Medulla oblongata (tissue), 1 donor: ENCODE measurements at regions not wholly inside any gene's neighbourhood (a gene's known extent, or its start where the extent isn't known, plus 50 kb on each side); places are given as distances from the start of the nearest gene placed in this dataset.
A peak's percentile ranks its signal among the peaks of the same experiment; 100 is the strongest.

Source experiments
- DNase-seq: peaks from one replicate; pipeline ENCODE4 v3.0.0-alpha.2; 2015; ENCODE audit errors: extremely low spot score

DNA sequence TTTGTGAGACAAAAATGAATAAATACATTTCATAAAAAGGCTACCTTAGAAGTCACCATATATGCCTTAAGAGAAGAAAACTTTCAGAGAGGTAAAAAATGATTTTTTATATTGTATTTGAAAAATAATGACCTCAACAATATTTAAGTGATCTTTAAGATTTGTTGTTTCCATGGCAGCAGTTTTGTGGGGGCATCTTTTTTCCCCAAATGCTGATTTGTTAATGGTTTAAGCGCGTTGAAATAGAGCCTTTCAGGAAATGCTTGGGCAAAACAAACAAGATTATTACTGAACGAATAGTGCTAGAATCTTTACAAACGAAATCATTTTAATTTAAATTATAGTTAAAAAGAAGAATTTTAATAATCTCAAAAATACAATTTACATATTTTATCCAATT lies 103.1 kb upstream of the MYO16 start:
- DNase-seq = no peak

DNA sequence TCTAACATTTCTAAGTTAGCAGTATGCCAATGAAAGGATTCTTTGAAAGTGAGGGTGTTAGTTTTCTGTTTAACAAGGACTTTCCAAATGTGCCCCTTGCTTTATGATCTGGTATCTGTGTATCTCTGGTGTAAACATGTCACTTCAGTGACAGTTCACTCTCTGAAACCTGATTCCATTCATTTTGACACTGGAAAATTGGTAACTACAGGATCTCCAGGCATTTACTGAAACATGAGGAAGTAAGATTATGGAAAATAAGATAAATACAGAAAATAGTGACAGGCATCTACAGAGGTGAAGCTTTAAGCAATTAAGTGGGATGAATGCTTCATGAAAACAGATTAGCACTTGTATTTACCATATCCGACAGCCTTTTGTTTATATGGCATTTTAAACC lies 101.6 kb upstream of the MYO16 start:
- DNase-seq = no peak

DNA sequence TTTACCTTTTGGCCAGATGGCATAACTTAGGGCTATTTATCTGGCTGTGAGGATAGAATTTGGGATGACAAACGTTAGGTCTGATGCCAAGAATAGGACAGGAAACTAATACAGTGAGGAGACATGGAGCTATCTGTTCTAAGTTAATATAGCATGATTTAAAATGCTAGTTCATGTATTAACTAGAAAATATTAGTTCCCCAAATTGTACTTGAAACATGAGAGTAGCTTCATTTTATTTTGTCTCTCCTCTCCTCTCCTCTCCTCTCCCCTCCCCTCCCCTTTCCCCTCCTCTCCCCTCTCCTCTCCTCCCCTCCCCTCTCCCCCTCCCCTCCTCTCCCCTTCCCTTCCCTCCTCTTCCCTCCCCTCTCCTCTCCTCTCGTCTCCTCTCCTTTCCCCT lies 101.1 kb upstream of the MYO16 start:
- DNase-seq = no peak

DNA sequence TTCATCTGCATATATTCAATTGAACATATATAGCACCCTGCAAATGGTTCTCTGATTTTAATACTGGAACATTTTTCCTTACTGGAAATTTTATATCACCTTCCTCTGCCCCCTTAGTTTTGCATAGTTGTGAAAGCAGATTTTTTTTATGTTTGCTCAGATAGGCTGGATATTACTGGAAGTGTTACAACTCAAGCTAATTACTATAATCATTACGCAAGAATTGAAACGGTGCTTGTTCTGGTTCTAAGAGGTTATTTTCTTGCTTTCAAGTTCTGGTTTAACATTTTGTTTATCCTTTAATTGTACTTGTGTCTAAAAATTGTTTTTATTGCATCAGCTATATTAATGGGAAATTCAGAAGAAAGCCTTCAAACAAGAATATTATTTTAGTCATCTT lies 95.6 kb upstream of the MYO16 start:
- no peak for DNase-seq

DNA sequence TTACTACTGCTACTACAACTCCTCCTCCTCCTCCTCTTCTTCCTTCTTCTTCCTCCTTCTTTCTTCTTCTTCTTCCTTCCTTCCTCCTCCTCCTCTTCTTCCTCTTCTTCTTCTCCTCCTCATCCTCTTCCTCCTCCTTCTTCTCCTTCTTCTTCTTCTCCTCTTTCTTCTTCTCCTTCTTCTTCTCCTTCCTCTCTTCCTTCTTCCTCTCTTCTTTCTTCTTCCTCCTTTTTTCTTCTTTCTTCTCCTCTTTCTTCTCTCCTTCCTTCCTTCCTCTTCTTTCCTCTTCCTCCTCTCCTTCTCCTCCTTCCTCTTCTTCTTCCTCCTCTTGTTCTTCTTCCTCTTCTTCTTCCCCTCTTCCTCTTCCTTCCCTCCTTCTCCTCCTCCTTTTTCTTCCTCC lies 94.7 kb upstream of the MYO16 start:
- DNase-seq = no peak

DNA sequence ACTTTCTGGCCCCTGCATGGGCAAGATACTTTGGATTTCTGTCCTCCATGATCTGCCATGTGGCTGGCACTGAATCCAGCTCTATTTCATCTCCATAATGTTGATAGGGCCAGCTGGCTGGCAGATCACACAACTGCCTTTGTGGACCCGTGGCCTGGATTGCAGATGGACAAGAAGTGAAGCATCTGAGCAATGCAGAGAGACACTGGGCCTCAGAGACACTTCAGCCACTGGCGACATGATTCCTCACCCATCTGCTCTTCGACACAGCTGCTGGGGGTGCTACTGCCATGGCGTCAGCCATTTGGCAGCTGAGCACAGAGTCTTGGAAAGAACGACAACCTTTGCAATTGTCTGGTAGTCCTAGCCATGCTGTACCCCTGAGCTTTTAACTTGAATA lies 79.5 kb upstream of the MYO16 start:
- DNase-seq = peak; percentile 14

DNA sequence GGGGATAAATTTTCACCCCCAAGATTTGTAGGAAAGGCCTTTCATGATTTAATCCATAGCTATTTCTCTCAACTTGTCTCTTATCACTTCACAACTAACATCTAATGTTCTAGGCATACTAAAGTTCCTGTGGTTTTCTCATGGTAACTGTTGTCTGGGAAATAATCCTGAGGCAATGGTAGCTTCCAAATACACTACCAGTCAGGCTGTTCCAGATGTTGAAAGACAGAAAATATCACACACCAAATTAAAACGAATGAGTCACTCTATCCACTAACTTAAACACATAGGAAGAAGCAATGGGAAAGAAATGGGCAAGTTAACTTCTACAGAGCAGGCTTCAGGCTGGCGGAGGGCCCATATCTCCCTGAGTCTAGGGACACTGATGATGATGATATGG lies 77.7 kb upstream of the MYO16 start:
- DNase-seq = no peak

DNA sequence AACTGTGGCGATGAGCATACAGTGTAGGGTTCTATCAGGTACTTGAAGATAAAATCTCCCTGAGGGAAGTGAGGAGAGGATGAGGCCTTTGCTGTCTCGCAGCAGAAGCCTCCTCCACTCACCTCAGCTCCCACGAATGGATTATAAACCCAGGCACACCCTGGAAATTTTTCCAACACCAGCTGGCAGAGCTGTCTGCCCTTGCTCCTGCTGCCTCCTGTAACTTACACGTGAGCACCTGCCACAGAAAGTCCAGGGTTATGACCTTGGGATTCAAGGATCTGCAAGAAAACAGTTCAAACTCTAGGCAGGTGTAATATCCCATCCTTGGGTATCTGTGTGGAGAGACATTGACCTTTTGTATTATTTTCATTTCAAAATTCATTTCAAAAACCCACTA lies 70.9 kb upstream of the MYO16 start:
- no peak for DNase-seq

DNA sequence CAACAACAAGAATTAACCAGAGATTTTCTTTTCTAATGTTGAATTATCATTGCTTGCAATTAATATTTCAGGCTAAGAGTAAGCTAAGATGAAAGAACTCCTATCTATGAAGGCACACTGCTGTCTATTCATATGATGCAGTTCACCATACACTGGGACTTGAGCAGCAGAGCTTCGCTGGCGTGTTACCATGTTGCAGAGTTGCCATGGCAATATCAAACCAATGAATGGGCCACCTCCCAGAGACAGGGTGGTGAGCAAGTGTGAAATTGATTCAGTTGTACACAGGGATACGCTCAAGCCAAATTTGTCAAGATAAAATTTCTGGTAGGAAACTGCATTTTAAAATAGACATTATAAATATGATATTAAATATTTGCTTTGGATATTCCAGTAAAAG lies 69.3 kb upstream of the MYO16 start:
- DNase-seq = peak; percentile 26

DNA sequence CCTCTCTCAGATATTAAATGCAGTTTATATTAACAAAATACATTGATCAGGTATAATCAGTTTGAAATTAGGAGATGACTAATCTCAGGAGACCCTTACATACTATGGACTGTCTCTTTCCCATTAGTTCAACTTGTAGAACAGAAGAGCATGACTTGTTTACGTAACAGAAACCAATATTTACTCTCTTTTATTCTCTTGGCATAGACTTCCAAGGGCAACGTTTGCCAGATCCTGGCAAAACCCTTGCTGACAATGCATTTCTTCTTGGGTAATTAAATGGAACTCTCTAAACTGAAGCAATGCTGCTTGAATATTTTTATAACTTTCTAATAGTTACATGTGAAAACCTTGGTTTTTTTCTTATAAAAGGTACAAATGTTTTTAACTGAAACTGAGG lies 68.3 kb upstream of the MYO16 start:
- DNase-seq = peak; percentile 30

DNA sequence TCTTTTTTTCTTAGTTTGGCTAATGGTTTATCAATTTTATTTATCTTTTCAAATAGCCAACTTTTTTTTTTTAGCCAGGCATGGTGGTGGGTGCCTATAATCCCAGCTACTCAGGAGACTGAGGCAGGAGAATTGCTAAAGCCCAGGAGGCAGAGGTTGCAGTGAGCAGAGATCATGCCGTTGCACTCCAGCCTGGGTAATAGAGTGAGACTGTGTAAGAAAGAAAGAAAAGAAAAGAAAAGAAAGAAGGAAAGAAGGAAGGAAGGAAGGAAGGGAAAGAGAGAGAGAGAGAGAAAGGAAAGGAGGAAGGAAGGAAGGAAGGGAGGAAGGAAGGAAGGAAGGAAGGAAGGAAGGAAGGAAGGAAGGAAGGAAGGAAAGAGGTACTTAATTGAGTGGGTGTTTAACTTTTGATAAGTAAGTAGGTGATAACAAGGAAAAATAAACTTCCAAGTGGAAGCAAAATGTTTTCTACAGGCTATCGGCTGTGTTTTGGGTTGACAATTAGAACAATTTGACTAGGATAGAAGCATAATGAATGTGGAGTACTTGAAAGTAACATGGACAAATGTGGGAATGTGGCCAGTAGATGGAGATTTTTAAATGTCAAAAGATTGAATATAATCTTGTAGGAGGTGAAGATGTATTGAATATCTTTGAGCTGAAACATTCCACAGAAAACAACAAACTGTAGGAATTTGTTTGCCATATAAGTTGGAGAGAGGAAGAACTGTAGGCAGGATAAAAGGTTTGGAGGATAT lies 62.8 kb upstream of the MYO16 start:
- no peak for DNase-seq

DNA sequence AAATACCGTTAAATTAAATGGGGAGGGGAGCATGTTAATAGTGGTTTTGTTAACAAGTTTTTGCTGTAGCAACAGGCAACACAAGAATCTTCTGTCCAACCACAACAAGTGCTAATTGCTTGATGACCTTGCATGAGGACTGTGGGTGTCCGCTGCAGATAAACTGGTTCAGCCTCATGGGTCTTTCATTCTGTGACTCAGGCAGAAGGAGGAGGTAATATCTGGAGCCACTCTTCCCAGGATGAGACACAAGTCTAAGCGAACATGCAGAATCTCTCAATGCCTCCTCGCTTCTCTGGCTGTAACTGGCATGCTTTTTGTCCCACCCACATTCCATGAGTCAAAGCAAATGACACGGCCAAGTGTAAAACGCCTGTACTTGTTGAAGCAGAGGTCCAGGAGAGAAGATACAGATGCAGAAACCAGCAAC lies 56.6 kb upstream of the MYO16 start:
- DNase-seq = no peak

DNA sequence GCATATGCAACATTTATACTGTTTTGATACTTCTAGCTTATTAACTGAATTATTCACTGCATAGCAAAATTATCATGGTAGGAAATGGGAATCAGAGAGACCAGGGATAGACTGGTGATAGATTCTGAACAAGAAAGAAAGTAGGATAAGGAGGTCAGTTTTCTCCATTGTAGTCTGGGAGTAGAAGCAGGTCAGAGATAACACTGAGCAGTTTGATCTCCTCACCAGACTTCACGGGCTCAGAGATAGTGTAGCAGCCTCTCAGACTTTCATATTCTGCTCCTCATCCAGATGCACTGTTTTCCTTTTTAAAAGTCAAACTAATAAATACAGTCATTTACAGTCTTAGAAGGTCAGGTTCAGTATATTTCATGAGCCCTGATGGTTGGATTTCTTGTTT lies 56.0 kb upstream of the MYO16 start:
- DNase-seq = no peak

DNA sequence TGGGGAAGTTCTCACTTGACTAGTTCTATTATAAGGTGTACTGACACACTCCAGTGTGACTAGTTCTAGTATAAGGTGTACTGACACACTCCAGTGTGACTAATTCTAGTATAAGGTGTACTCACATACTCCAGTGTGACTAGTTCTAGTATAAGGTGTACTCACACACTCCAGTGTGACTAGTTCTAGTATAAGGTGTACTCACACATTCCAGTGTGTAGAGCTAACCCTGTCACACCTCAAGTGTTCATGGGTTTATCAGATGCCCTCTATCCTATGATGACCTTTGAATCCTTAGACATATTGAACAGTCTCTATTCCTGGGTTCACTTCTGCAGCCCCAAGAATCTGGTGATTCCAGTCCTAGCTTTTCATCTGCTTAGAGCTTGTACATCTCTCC lies 54.6 kb upstream of the MYO16 start:
- no peak for DNase-seq

DNA sequence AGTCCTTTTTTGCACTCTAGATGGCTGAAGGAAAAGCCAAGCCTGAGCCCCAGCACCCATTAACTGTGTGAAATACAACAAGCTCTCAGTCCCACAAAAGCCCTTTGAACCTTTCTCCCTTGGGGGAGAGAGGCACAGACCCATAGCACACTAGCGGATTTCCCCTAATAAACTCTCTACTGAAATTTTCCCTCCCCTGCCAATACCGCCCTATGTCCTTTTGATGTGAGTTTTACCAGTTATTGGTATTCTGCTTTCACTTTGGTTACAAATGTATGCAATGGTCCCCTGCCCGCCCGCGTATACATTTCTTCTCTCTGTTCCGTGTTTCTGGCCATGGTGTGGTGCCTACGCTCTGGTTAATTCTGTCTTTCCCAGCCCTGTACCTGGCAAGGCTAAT lies 54.0 kb upstream of the MYO16 start:
- DNase-seq = no peak
